Endothelial cell of umbilical vein (primary cell): ENCODE measurements at regions not wholly inside any gene's neighbourhood (a gene's known extent, or its start where the extent isn't known, plus 50 kb on each side); places are given as distances from the start of the nearest gene placed in this dataset.

ENCODE experiments used
- BruUV-seq: library from RNA; stranded (reverse); fragments of 400-500 nt; replicated peaks from 2 replicates; lab custom pipeline; 2021; lab: Mats Ljungman, UMichigan
- CTCF ChIA-PET: fragments of 300-600, 350-600 bp; sonication (Branson Sonifier 250); formaldehyde crosslinking; loops from one replicate; lab custom pipeline; 2021; ENCODE audit warnings: antibody characterized with exemption, inconsistent platforms; lab: Charles Lee
- POLR2A ChIA-PET: fragments of 300-600, 350-600 bp; sonication (Branson Sonifier 250); formaldehyde crosslinking; loops from one replicate; lab custom pipeline; 2021; ENCODE audit warnings: antibody characterized with exemption, inconsistent platforms; lab: Charles Lee
- DNase-seq: peaks from one replicate; pipeline ENCODE4 v3.0.0-alpha.2; 2011; ENCODE audit warnings: low read depth, low spot score
- FAIRE-seq: peaks from 2 replicates; lab custom pipeline; 2011; peaks lifted over from hg19 to GRCh38; lab: Jason Lieb, UNC
- H2AFZ ChIP-seq: 2 replicates; pipeline ENCODE4 v1.6.0; 2012; ENCODE audit warnings: low read depth, low read length, control low read depth, inconsistent platforms
- H3K27ac ChIP-seq: 2 replicates; pipeline ENCODE4 v1.5.1; 2011; ENCODE audit warnings: low read depth, mild to moderate bottlenecking, control low read depth, low read length, moderate library complexity; ENCODE audit not compliant: insufficient read depth
- H3K27me3 ChIP-seq, 2 experiments: 2 replicates each; pipeline versions ENCODE4 v1.6.0 to v1.6.1; 2011; ENCODE audit warnings: low read length in 2 of 2, mixed read lengths in 1 of 2; ENCODE audit not compliant: control insufficient read depth in 2 of 2, insufficient read depth in 2 of 2
- H3K36me3 ChIP-seq, 2 experiments: 2 replicates in 1 of 2; 3 replicates in 1 of 2; pipeline ENCODE4 v1.5.1; 2011; ENCODE audit warnings: low read length in 2 of 2, mild to moderate bottlenecking in 1 of 2, moderate library complexity in 1 of 2; ENCODE audit not compliant: control insufficient read depth in 2 of 2, insufficient read depth in 2 of 2; ENCODE audit errors: extremely low read depth in 1 of 2
- H3K4me1 ChIP-seq: 3 replicates; pipeline ENCODE4 v1.5.1; 2011; ENCODE audit warnings: mild to moderate bottlenecking, low read length; ENCODE audit not compliant: control insufficient read depth, insufficient read depth; ENCODE audit errors: extremely low read depth
- H3K4me2 ChIP-seq: 2 replicates; pipeline ENCODE4 v1.6.1; 2011; ENCODE audit warnings: low read length, control low read depth, mixed read lengths; ENCODE audit not compliant: insufficient read depth
- H3K4me3 ChIP-seq, 3 experiments: fragments of 200-600 bp in 1 of 3; sonication (generic), shearing (Covaris generic) in 1 of 3; replicated peaks in 1 of 3; 2 replicates each; pipeline ENCODE4 v1.5.1; 2011 to 2016; ENCODE audit warnings: control low read depth in 3 of 3, low read length in 3 of 3, mild to moderate bottlenecking in 2 of 3, inconsistent platforms in 1 of 3, low read depth in 1 of 3, moderate library complexity in 1 of 3; ENCODE audit not compliant: insufficient read depth in 1 of 3
- H3K79me2 ChIP-seq: 2 replicates; pipeline ENCODE4 v1.6.0; 2012; ENCODE audit warnings: low read length, inconsistent platforms; ENCODE audit not compliant: control insufficient read depth, insufficient read depth
- H3K9ac ChIP-seq: replicated peaks from 2 replicates; pipeline ENCODE3; 2011; ENCODE audit warnings: low read length, control low read depth; ENCODE audit not compliant: insufficient read depth; ENCODE audit errors: extremely low read depth
- H3K9me1 ChIP-seq: replicated peaks from 3 replicates; pipeline ENCODE4 v1.6.0; 2011; ENCODE audit warnings: mild to moderate bottlenecking, low read length; ENCODE audit not compliant: control insufficient read depth, insufficient read depth; ENCODE audit errors: extremely low read depth
- H3K9me3 ChIP-seq: replicated peaks from 2 replicates; pipeline ENCODE4 v1.5.1; 2012; ENCODE audit warnings: low read length, inconsistent platforms; ENCODE audit not compliant: control insufficient read depth, insufficient read depth
- H4K20me1 ChIP-seq: replicated peaks from 2 replicates; pipeline ENCODE3; 2011; ENCODE audit warnings: mild to moderate bottlenecking, low read length; ENCODE audit not compliant: control insufficient read depth, insufficient read depth; ENCODE audit errors: extremely low read depth
- CTCF ChIP-seq, 2 donors: IDR thresholded peaks; 1 replicate in 1 of 2; 2 replicates in 1 of 2; pipeline ENCODE4 v1.5.1; 2011; ENCODE audit warnings: low read length in 2 of 2, mild to moderate bottlenecking in 2 of 2, moderate library complexity in 2 of 2, control low read depth in 1 of 2, inconsistent platforms in 1 of 2, low read depth in 1 of 2; ENCODE audit not compliant: insufficient read depth in 1 of 2; ENCODE audit errors: extremely low read depth in 1 of 2
- EZH2 ChIP-seq: IDR thresholded peaks from 2 replicates; pipeline ENCODE4 v1.6.1; 2012; ENCODE audit warnings: borderline replicate concordance, low read depth, mild to moderate bottlenecking, moderate library complexity, low read length, inconsistent platforms; ENCODE audit not compliant: severe bottlenecking
- FOS ChIP-seq: IDR thresholded peaks from 2 replicates; pipeline ENCODE4 v1.6.1; 2011; ENCODE audit warnings: mild to moderate bottlenecking, low read length, moderate library complexity, borderline replicate concordance; ENCODE audit not compliant: insufficient read depth
- GATA2 ChIP-seq: IDR thresholded peaks from 2 replicates; pipeline ENCODE4 v1.7.0; 2011; ENCODE audit warnings: low read depth, mild to moderate bottlenecking, moderate library complexity, mixed read lengths, low read length; ENCODE audit not compliant: insufficient read length, insufficient read depth
- JUN ChIP-seq: IDR thresholded peaks from 2 replicates; pipeline ENCODE4 v1.6.1; 2011; ENCODE audit warnings: borderline replicate concordance, low read depth; ENCODE audit not compliant: insufficient read length, insufficient read depth
- MAX ChIP-seq: IDR thresholded peaks from 2 replicates; pipeline ENCODE4 v1.6.1; 2011; ENCODE audit not compliant: insufficient read depth, insufficient read length
- MYC ChIP-seq: IDR thresholded peaks from one replicate; pipeline ENCODE4 v1.6.1; 2011; ENCODE audit warnings: mild to moderate bottlenecking, low read depth, low read length
- POLR2A ChIP-seq: IDR thresholded peaks from 2 replicates; pipeline ENCODE4 v1.6.1; 2012; ENCODE audit warnings: low read depth, mild to moderate bottlenecking, control low read depth, low read length
- POLR2AphosphoS5 ChIP-seq: IDR thresholded peaks from 2 replicates; pipeline ENCODE4 v1.6.1; 2012; ENCODE audit warnings: low read depth, mild to moderate bottlenecking, control low read depth, low read length, moderate library complexity; ENCODE audit not compliant: insufficient read depth
- dilution Hi-C: fragments of 300-500 bp; cut with MboI; formaldehyde crosslinking; loops from one replicate; pipeline ENCODE4 v1.15.0; 2019; ENCODE audit warnings: low sequenced_read_pairs; ENCODE audit not compliant: extremely low pct_ligation_motif_present
- intact Hi-C: fragments of 100-400 bp; cut with micrococcal nuclease; formaldehyde crosslinking; loops from one replicate; pipeline ENCODE4 v1.10.0; 2022

- no peaks in the 10 kb centered on the region for H3K79me2 ChIP-seq
- H3K4me3 ChIP-seq = no peak overlapping the region
- dilution Hi-C loops = no loop called here
- no peak overlapping the region for H3K4me2 ChIP-seq
- no peaks in the 10 kb centered on the region for H4K20me1 ChIP-seq
- no peaks in the 10 kb centered on the region for H3K27me3 ChIP-seq
- no peaks in the 10 kb centered on the region for H3K9me3 ChIP-seq
- no peak overlapping the region for H2AFZ ChIP-seq
- H3K27ac ChIP-seq = no peak overlapping the region
- POLR2A ChIA-PET = no interaction called here
- no peaks in the 10 kb centered on the region for H3K36me3 ChIP-seq
- no peak overlapping the region for H3K9ac ChIP-seq
- DNase-seq (no peak), FAIRE-seq (no peak)
- H3K4me1 ChIP-seq = no peaks in the 10 kb centered on the region
- no TSS peak for BruUV-seq
- TF ChIP-seq MAX = no peak
- TF ChIP-seq POLR2A = no peak
- no peak for TF ChIP-seq JUN
- TF ChIP-seq FOS = no peak
- TF ChIP-seq MYC = no peak
- no peak for TF ChIP-seq GATA2
- TF ChIP-seq POLR2AphosphoS5 = no peak
- TF ChIP-seq CTCF (IDR thresholded peaks at IDR 0.05; ENCODE audit: extremely low read depth in 1 of 2, insufficient read depth in 1 of 2, low read depth in 1 of 2, low read length in 2 of 2) = no peak
- TF ChIP-seq EZH2 = no peak
- intact Hi-C loops = no loop called here
- CTCF ChIA-PET = no interaction called here
- no peaks in the 10 kb centered on the region for H3K9me1 ChIP-seq
Measured at GRCh38 chr17:34730816-34731215, 151.4 kb downstream of the TMEM132E start.
